Effector memory CD4-positive, alpha-beta T cell (primary cell): ENCODE measurements at regions not wholly inside any gene's neighbourhood (a gene's known extent, or its start where the extent isn't known, plus 50 kb on each side); places are given as distances from the start of the nearest gene placed in this dataset.
"Not testable (repeated sequence)": the region's sequence is repeated elsewhere in the genome, so short reads cannot be mapped to it uniquely, and the experiment has no call there.

Experiments used
- DNase-seq, 3 donors: peaks; one replicate each; pipeline ENCODE4 v3.0.0-alpha.2; 2020
- H3K27ac ChIP-seq: 2 replicates; pipeline ENCODE4 v1.7.0; 2013; ENCODE audit warnings: mild to moderate bottlenecking, low read length, moderate library complexity; ENCODE audit not compliant: insufficient read depth, poor library complexity, severe bottlenecking
- H3K27me3 ChIP-seq: replicated peaks from 2 replicates; pipeline ENCODE4 v1.7.0; 2013; ENCODE audit warnings: mild to moderate bottlenecking, low read length; ENCODE audit not compliant: insufficient read depth, control insufficient read depth, poor library complexity, severe bottlenecking
- H3K36me3 ChIP-seq: 2 replicates; pipeline ENCODE4 v1.7.0; 2013; ENCODE audit warnings: mild to moderate bottlenecking, low read length, moderate library complexity; ENCODE audit not compliant: control insufficient read depth, insufficient read depth
- H3K4me1 ChIP-seq: 2 replicates; pipeline ENCODE4 v1.7.0; 2013; ENCODE audit warnings: low read length, mild to moderate bottlenecking; ENCODE audit not compliant: control insufficient read depth, insufficient read depth, poor library complexity, severe bottlenecking
- H3K4me3 ChIP-seq: 2 replicates; pipeline ENCODE4 v1.7.0; 2013; ENCODE audit warnings: low read length, low read depth, mild to moderate bottlenecking; ENCODE audit not compliant: insufficient read depth, poor library complexity, severe bottlenecking
- H3K9me3 ChIP-seq: 2 replicates; pipeline ENCODE4 v1.7.0; 2013; ENCODE audit warnings: mild to moderate bottlenecking, low read length, moderate library complexity; ENCODE audit not compliant: control insufficient read depth

GRCh38 chr15:22173029-22173998 is 93.0 kb downstream of the OR4M2 start:
- DNase-seq, H3K36me3 ChIP-seq, H3K4me3 ChIP-seq, H3K9me3 ChIP-seq, H3K27ac ChIP-seq, H3K27me3 ChIP-seq, H3K4me1 ChIP-seq: not testable (repeated sequence)

- not testable (repeated sequence) for H3K4me1 ChIP-seq, H3K9me3 ChIP-seq, H3K4me3 ChIP-seq, H3K36me3 ChIP-seq, DNase-seq, H3K27me3 ChIP-seq, H3K27ac ChIP-seq
Observed at GRCh38 chr15:22174088-22174487, 93.8 kb downstream of the OR4M2 start.

- not testable (repeated sequence) for H3K36me3 ChIP-seq, H3K27ac ChIP-seq, H3K4me3 ChIP-seq, H3K27me3 ChIP-seq, H3K4me1 ChIP-seq, DNase-seq, H3K9me3 ChIP-seq
Observed at GRCh38 chr15:22177965-22178364, 97.6 kb downstream of the OR4M2 start.

GRCh38 chr15:22178438-22178837 is 98.1 kb downstream of the OR4M2 start:
- H3K36me3 ChIP-seq, H3K27ac ChIP-seq, H3K4me1 ChIP-seq, H3K9me3 ChIP-seq, H3K4me3 ChIP-seq, DNase-seq, H3K27me3 ChIP-seq: not testable (repeated sequence)

- not testable (repeated sequence) for H3K36me3 ChIP-seq
Observed at GRCh38 chr15:22179043-22179442, 98.7 kb downstream of the OR4M2 start.

GRCh38 chr15:22180611-22181010 is 100.3 kb downstream of the OR4M2 start:
- H3K27ac ChIP-seq, H3K36me3 ChIP-seq, DNase-seq, H3K4me3 ChIP-seq, H3K4me1 ChIP-seq, H3K27me3 ChIP-seq, H3K9me3 ChIP-seq: not testable (repeated sequence)

More at GRCh38 chr15:22179043-22179442, 98.7 kb downstream of the OR4M2 start:
- H3K4me3 ChIP-seq, H3K27ac ChIP-seq, H3K27me3 ChIP-seq, H3K4me1 ChIP-seq, H3K9me3 ChIP-seq, DNase-seq: not testable (repeated sequence)

GRCh38 chr15:22184678-22185077 is 104.4 kb downstream of the OR4M2 start:
- H3K27me3 ChIP-seq, H3K9me3 ChIP-seq, H3K27ac ChIP-seq, H3K4me1 ChIP-seq, H3K36me3 ChIP-seq, DNase-seq, H3K4me3 ChIP-seq: not testable (repeated sequence)

- H3K36me3 ChIP-seq, H3K4me1 ChIP-seq, H3K27me3 ChIP-seq: not testable (repeated sequence)
Observed at GRCh38 chr15:22186846-22187532, 106.7 kb downstream of the OR4M2 start.

GRCh38 chr15:22191818-22192217 is 111.5 kb downstream of the OR4M2 start:
- H3K4me1 ChIP-seq, H3K9me3 ChIP-seq, H3K36me3 ChIP-seq, DNase-seq, H3K27me3 ChIP-seq, H3K4me3 ChIP-seq, H3K27ac ChIP-seq: not testable (repeated sequence)

More at GRCh38 chr15:22186846-22187532, 106.7 kb downstream of the OR4M2 start:
- H3K4me3 ChIP-seq, H3K9me3 ChIP-seq, H3K27ac ChIP-seq, DNase-seq: not testable (repeated sequence)
